GM12872 (cell line): ENCODE measurements at regions not wholly inside any gene's neighbourhood (a gene's known extent, or its start where the extent isn't known, plus 50 kb on each side); places are given as distances from the start of the nearest gene placed in this dataset.

Source experiments
- CTCF ChIP-seq: IDR thresholded peaks from 3 replicates; pipeline ENCODE4 v1.5.1; 2011; ENCODE audit warnings: low read depth, mild to moderate bottlenecking, low read length, moderate library complexity; ENCODE audit not compliant: insufficient read depth

DNA sequence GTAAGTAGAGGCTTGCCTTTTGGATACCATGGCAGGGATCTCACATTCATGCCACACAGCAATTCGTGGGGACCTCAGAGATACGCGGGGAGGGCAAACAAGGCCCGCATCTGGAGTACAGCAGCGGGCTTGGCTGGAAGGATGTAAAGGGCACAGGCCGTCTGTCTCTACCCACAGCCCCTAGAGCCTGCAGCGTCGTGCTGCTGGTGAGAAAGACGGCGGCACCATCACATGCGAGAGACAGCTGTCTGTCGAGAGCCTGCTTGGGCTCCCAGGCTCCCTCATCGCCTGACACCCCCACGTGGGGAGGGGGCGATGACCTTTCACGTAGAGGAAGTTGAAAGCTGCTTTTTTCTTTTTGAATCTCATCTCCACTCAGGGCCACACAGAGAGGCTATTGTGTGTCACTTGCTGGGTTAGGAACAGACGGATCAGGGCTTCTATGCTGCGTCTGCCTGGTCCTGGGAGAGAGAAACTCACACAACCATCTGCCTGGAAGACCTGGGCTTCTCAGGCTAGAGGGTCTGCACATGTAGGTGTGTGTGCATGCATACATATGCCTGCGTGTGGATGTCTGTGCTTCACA, 134.6 kb upstream of the PPP1R26 start:
- no peak for TF ChIP-seq CTCF

DNA sequence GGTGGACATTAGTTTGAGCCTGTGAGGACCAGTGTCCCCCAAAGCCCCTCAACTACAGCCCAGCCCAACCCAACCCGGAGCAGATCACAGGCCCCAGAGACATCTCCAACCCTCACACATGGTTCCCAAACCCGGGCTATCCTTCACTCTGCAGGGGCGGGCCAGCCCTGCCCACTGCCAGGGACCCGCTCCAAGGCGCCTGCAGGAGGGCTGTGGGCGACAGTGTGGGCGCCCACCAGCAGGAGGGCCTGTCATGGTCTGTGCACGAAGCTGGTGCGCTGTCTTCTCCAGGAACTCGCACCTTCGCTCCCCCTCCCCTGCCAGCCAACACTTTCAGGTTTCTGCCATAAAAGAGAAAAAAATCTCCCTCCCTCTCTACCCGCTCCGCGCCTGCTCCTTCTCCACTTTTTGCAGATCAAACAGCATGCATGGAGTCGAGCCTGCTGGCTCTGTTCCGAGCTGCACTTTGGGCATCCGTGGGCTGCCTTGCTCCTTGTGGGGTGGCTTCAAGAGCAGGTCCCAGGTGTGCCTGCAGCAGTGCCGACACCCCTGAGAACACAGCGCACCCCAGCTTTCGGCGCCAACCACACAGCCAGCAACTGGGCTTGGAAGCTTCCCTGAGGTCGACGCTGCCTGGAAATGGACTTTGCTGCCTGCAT, 133.7 kb upstream of the PPP1R26 start:
- no peak for TF ChIP-seq CTCF

DNA sequence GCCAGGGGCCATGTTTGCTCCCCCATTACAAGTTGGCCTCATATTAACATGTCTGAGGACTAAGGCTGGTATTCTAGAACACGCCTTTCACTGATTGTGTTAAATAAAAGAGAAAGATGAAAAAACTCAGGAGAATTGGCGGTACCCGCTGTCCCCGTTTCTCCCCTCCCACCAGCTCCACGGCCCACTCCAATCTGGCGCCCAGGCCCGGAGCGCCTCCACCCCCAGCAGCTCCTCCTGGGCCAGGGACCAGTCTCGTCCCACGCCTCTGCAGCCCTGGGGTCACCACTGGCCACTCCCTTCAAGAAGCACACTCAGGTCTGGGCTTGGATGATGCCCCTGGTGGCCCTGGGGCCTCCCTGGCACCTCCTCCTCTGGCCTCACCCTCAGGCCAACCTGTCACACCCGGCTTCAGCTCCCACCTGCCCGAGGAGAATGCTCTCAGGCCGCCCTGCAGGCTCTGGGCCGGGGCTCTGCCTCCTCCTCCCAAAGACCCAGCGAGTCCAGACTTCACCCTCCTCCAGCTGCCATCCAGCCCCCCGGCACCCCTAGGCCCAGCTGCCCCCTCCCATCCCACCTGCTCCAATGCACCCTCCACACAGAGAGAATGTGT, 133.0 kb upstream of the PPP1R26 start:
- no peak for TF ChIP-seq CTCF

DNA sequence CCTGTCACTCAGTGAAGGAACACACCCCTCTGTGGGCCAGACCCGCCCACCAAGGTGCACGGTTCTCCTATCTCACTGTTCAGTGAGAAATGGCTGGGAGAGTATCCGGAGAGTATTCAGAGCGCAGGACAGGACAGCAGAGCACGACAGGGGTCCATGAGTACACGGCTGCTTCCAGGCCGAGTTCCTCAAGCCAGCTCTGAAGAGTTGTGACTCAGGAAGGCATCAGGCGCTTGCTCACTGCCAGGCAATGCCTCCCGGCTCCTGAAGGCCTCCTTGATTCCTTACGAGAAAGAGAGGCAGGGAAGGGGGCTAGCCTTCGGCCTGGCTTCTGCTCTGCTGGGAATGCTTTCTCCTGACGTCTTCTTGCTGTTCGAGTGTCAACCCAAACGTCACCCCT, 132.1 kb upstream of the PPP1R26 start:
- no peak for TF ChIP-seq CTCF

DNA sequence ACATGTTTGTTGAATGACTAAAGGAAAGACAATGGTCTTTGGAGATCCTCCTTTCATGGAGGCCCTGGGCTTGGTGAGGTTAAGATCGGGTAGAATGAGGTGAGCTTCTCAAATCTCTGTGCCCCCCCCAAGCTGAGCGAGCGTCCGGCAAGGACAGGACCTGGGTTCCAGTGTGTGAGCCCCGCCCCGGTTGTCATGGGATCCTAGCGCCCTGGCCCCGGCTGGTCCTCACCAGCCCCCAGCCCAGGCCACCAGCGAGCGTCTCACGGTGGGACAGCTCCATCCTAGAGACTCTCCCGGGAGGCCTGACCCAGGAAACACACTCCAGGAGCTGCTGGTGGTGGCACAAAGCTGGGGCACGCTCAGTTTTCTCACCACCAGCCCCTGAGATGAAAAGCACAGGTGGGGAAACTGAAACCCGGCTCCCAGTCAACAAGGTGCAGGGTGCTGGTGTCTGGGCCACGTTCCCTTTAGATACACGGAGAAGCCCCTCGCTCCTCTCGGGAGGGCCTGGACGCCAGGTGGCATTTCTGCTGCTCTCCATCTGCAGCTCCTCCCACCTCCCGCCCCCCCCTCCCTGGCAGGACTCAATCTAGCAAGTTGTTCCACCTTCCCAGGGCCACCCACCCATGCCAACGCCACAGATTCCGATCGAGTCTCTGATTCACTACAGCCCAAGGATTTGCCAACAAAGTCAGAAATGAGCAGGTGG, 131.3 kb upstream of the PPP1R26 start:
- no peak for TF ChIP-seq CTCF

GRCh38 chr9:135348788-135349150, 130.8 kb upstream of the PPP1R26 start:
- no peak for TF ChIP-seq CTCF

- TF ChIP-seq CTCF = no peak
These were observed 130.2 kb upstream of the PPP1R26 start for GRCh38 chr9:135349212-135350002.
